ENCODE measurements at regions not wholly inside any gene's neighbourhood (a gene's known extent, or its start where the extent isn't known, plus 50 kb on each side); places are given as distances from the start of the nearest gene placed in this dataset.
"Not testable (repeated sequence)": the region's sequence is repeated elsewhere in the genome, so short reads cannot be mapped to it uniquely, and the experiment has no call there.

GRCh38 chr10:107950411-107951062, 786.0 kb upstream of the SORCS1 start:
- DNase-seq (ENCODE audit: low read depth, low spot score), result not testable (repeated sequence)

- DNase-seq (ENCODE audit: low read depth, low spot score), result no peak
Observed at GRCh38 chr10:107942826-107943225, 778.3 kb upstream of the SORCS1 start.

GRCh38 chr10:107933076-107933475, 768.6 kb upstream of the SORCS1 start:
- DNase-seq (ENCODE audit: low read depth, low spot score), result no peak

- no peak for DNase-seq (ENCODE audit: low read depth, low spot score)
Observed at GRCh38 chr10:107931808-107932207, 767.3 kb upstream of the SORCS1 start.

- DNase-seq (ENCODE audit: low read depth, low spot score), result no peak
Observed at GRCh38 chr10:107930037-107930436, 765.5 kb upstream of the SORCS1 start.

- no peak for DNase-seq (ENCODE audit: low read depth, low spot score)
Observed at GRCh38 chr10:107924458-107924857, 760.0 kb upstream of the SORCS1 start.

GRCh38 chr10:107919626-107920235, 755.2 kb upstream of the SORCS1 start:
- DNase-seq (ENCODE audit: low read depth, low spot score), result no peak

- no peak for DNase-seq (ENCODE audit: low read depth, low spot score)
Observed at GRCh38 chr10:107918171-107918570, 753.7 kb upstream of the SORCS1 start.

- no peak for DNase-seq (ENCODE audit: low read depth, low spot score)
Observed at GRCh38 chr10:107915215-107915610, 750.7 kb upstream of the SORCS1 start.

GRCh38 chr10:107914450-107915214, 750.1 kb upstream of the SORCS1 start:
- DNase-seq (ENCODE audit: low read depth, low spot score), result no peak

GRCh38 chr10:107913317-107914294, 749.1 kb upstream of the SORCS1 start:
- DNase-seq (ENCODE audit: low read depth, low spot score), result no peak

GRCh38 chr10:107901076-107901475, 736.6 kb upstream of the SORCS1 start:
- DNase-seq (ENCODE audit: low read depth, low spot score), result no peak

- no peak for DNase-seq (ENCODE audit: low read depth, low spot score)
Observed at GRCh38 chr10:107900131-107900530, 735.6 kb upstream of the SORCS1 start.

GRCh38 chr10:107899502-107900062, 735.1 kb upstream of the SORCS1 start:
- DNase-seq (ENCODE audit: low read depth, low spot score), result no peak

- no peak for DNase-seq (ENCODE audit: low read depth, low spot score)
Observed at GRCh38 chr10:107899075-107899474, 734.6 kb upstream of the SORCS1 start.

- no peak for DNase-seq (ENCODE audit: low read depth, low spot score)
Observed at GRCh38 chr10:107898392-107898791, 733.9 kb upstream of the SORCS1 start.

GRCh38 chr10:107894516-107894915, 730.0 kb upstream of the SORCS1 start:
- no peak for DNase-seq (ENCODE audit: low read depth, low spot score)

GRCh38 chr10:107889105-107889504, 724.6 kb upstream of the SORCS1 start:
- DNase-seq (ENCODE audit: low read depth, low spot score), result no peak

GRCh38 chr10:107880185-107880584, 715.7 kb upstream of the SORCS1 start:
- no peak for DNase-seq (ENCODE audit: low read depth, low spot score)

- no peak for DNase-seq (ENCODE audit: low read depth, low spot score)
Observed at GRCh38 chr10:107873007-107873406, 708.5 kb upstream of the SORCS1 start.

- no peak for DNase-seq (ENCODE audit: low read depth, low spot score)
Observed at GRCh38 chr10:107865691-107866090, 701.2 kb upstream of the SORCS1 start.

All from iPS DF 19.7 (cell line).